ENCODE measurements at regions not wholly inside any gene's neighbourhood (a gene's known extent, or its start where the extent isn't known, plus 50 kb on each side); places are given as distances from the start of the nearest gene placed in this dataset.

- Histone ChIP-seq H3K79me2 (ENCODE audit: insufficient read depth) (no peaks in the 10 kb centered on the region), H3K4me2 (no peak overlapping the region), H2AFZ (ENCODE audit: low read depth) (no peak overlapping the region), H3K36me3 (replicated peaks in 1 of 2; ENCODE audit: control insufficient read depth in 1 of 2, insufficient read depth in 2 of 2, low read length in 1 of 2) (no peaks in the 10 kb centered on the region), H3K9me3 (no peaks in the 10 kb centered on the region), H3K4me3 (ENCODE audit: low read depth in 2 of 2, low read length in 1 of 2) (no peak overlapping the region), H3K9me2 (no peaks in the 10 kb centered on the region), H4K20me1 (ENCODE audit: insufficient read depth) (no peaks in the 10 kb centered on the region), H3K27ac (ENCODE audit: low read depth in 2 of 2, low read length in 1 of 2) (no peak overlapping the region), H3K9ac (no peak overlapping the region), H3K4me1 (ENCODE audit: control insufficient read depth in 1 of 2, insufficient read depth in 2 of 2, low read depth in 1 of 2, low read length in 1 of 2) (no peaks in the 10 kb centered on the region), H3K27me3 (ENCODE audit: insufficient read depth) (no peaks in the 10 kb centered on the region), H3F3A (replicated peaks; ENCODE audit: insufficient read depth) (no peaks in the 10 kb centered on the region)
- ChIA-PET POLR2A (no interaction called here), CTCF (no interaction called here)
- no peak for DNase-seq
- TF ChIP-seq USF2 (IDR thresholded peaks at IDR 0.05; ENCODE audit: borderline replicate concordance, low read depth, low read length): no peak
- no peak for TF ChIP-seq RFX5 (IDR thresholded peaks at IDR 0.05; ENCODE audit: low read length)
- no peak for TF ChIP-seq ZBTB33 (IDR thresholded peaks at IDR 0.05; ENCODE audit: borderline replicate concordance, low read depth)
- no peak for TF ChIP-seq FOXJ3 (CRISPR knock-in tag; IDR thresholded peaks at IDR 0.05)
- no peak for TF ChIP-seq CHD2 (IDR thresholded peaks at IDR 0.05; ENCODE audit: low read length, partially characterized antibody)
- TF ChIP-seq MAX (IDR thresholded peaks at IDR 0.05; ENCODE audit: low read depth): no peak
- TF ChIP-seq PBX3 (IDR thresholded peaks at IDR 0.05): no peak
- no peak for TF ChIP-seq YY1 (IDR thresholded peaks at IDR 0.05; ENCODE audit: low read depth)
- TF ChIP-seq CTCF (IDR thresholded peaks at IDR 0.05): no peak
- TF ChIP-seq MXI1 (IDR thresholded peaks at IDR 0.05; ENCODE audit: low read depth, low read length): no peak
- no peak for TF ChIP-seq EP300 (IDR thresholded peaks at IDR 0.05; ENCODE audit: borderline replicate concordance in 1 of 2, low read depth in 1 of 2, low read length in 1 of 2)
- no peak for TF ChIP-seq RCOR1 (IDR thresholded peaks at IDR 0.05; ENCODE audit: low read length)
- TF ChIP-seq POLR2AphosphoS5 (IDR thresholded peaks at IDR 0.05; ENCODE audit: low read depth, low read length): no peak
- TF ChIP-seq TCF12 (IDR thresholded peaks at IDR 0.05): no peak
- no peak for TF ChIP-seq FOSL2 (IDR thresholded peaks at IDR 0.05; ENCODE audit: borderline replicate concordance, low read depth)
- no peak for TF ChIP-seq USF1 (IDR thresholded peaks at IDR 0.05; ENCODE audit: borderline replicate concordance, low read depth)
- WGBS (ENCODE audit: low lambda C conversion rate): 33% methylated on average over 5 of the region's 5 CpGs
These were observed 118.9 kb downstream of the LIG4 start for GRCh38 chr13:108096301-108096915.
